ENCODE measurements at regions not wholly inside any gene's neighbourhood (a gene's known extent, or its start where the extent isn't known, plus 50 kb on each side); places are given as distances from the start of the nearest gene placed in this dataset.

DNA sequence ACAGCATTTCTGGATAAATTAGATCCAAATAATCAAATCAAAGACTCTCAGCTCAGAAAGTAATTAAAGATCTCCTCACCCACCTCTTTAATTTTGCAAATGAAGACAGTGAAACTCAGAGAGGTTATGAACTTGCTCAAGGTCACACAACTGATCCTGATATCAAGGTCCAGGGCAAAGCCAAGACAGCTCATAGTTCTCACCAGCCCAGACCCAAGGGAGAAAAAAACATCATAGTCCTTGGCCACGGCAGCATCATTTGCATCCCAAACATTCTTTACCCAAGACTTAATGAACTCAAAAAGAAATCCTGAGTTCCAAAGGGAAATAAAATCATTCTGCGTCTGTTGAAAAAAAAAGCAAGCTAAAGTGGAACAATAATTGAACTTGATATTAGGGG lies 112.1 kb downstream of the DAD1 start:
- FAIRE-seq: no peak

DNA sequence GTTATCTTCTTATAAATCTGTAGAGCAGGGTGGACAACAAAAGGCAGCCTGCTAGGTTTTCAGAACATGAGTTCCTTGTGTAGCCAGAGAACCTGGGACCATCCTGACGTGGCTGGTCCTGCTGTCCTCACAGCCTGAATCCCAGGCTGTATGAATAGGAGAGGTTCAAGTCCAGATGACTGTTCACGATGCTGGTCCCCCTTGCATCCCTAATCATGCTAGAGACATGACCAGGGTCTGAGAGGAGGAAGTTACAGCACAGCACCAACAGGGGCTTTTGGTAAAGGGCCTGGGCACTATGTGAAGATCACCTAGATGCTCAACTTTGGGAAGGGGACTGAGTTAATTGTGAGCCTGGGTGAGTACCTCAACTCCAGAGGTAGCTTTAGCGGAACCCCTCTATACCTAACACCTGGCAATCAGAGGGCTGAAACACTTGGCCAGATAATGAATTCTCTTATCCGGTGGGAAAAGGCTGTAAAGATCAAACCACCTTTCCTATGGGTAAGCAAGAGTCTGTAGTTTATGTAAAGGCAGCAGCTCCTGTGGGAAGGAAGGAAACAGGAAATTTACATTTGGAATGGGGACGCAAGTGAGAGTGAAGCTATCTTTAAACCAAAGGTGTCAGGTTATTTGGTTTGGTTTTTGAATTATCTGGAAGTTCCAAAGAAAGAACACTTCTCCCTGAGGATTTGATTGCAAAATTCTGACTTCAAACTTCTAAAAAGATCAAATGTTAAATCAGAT lies 112.8 kb downstream of the DAD1 start:
- no peak for FAIRE-seq

DNA sequence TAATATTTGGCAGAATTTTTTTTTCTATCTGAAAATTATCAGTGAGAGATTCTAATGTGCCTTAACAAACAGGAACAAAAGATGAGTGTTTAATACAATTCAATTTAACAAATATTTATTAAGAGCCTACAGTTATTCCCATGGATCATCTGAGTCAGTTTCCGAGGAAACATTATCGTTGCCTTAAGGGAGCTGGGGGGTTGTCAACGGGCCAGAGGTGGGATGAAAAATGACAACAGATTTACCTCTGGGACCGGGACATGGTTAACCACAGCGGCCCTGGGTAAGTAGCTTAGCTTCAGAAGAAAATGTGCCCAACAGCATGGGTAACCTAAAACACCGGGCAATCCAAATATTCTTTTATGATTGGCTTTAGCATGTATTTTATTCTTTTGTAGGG lies 113.6 kb downstream of the DAD1 start:
- FAIRE-seq: no peak

GRCh38 chr14:22474730-22475351 lies 114.2 kb downstream of the DAD1 start:
- FAIRE-seq: no peak

DNA sequence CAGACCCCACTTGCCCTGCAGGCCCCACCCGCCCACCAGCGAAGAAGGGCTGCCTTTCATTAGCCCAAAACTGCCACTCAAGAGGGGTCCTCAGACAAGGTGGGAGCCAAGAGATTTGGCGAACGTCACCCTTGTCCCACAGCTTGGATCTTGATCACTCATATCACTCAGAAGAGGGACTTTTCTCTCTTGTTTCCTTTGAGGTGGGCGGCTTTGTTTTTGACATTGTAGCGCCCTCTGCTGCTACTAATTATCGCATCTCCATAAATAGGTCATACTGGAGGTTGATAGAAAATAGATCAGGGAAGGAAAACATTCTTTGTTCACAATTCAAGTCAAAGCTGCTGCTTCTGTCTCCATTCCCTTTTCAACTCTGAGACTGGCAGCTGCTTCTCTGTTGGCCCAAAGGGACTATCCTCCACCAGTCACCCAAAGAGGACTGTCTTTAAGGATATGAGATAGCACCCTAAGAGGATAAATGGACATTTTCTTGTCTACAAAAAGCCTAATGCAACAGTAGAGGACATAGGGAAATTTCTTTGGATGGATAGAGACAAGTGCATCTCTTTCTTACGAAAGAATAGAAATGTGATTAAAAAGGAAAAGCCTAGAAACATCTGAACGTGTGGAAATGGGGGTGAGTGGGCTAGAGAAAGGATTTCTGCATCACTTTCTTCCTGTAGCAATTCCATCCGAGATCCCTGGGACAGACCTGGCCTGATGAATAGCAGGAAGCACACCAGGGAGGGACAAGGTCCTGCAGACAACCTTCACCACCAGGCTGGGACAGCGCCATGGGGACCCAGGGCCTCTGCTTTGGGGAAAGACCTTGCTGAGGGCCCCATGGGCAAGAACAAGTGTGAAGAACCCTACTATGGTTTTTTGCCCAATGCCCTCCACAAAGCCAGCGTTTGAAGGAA lies 115.8 kb downstream of the DAD1 start:
- FAIRE-seq: no peak

DNA sequence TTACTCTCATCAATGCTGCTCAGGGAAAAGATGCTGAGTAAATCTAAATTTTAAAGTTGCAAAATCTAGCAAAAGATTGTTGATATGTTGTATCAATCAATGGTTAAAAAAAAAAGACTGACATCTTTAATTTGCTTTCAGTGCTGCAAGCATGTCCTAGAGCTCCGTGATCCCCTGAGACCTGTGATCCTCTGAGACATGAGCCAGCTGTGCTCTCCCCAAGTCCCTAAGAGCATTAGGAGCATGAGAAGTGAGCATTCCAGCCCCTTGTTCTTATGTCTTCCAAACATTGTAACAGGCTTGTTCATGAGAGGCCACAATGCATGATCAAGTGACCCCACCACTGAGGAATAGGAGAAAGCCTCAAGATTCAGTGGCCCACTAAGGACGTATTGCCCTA lies 116.6 kb downstream of the DAD1 start:
- FAIRE-seq: no peak

DNA sequence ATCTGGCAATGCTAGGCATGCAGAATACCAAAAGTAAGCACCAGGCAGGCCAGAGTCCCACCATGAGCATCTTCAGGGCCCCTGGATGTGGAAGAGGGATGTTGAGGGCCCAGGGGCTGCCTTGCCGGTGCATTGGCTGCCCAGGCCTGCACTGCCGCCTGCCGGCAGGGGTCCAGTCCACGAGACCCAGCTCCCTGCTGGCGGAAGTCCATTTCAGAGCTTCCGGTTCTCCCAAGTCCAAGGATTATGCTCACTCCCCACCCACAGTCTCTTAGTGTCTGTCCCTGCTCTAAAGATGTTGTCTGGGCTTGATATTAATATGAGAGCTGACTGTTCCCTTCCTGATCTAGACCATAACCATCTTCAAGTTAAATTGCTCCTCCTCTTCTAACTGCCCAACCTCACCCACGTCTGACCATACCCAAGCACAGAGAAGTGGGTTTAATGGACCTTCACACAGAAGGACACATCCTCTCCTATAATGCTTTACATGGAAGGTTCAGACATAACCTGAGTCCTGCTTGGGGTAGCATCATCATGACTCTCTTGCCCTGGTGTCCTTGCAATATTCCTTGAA lies 117.4 kb downstream of the DAD1 start:
- FAIRE-seq: no peak

- no peak for FAIRE-seq
These were observed 119.3 kb downstream of the DAD1 start for GRCh38 chr14:22469538-22470303.

- no peak for FAIRE-seq
These were observed 120.2 kb downstream of the DAD1 start for GRCh38 chr14:22468830-22469229.

DNA sequence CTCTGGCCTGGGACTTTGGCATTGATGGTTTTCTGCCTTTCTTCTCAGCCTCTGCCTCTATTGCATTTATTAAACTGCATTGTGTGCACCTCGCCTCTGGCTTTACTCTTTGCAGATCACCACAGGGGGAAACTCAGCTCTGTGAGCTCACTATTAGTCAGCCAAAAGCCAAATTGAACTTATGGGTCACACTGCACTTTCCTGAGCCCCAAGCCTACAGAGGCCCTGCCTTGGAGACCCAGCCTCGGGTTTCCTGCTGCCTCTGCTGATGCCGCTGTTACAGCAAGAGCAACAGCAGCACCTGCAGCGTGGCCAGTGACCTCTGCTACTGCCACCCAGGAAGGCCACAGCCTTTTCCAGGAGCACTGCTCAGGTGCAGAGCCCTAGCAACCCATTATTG lies 122.5 kb downstream of the DAD1 start:
- FAIRE-seq: no peak

- no peak for FAIRE-seq
These were observed 123.7 kb downstream of the DAD1 start for GRCh38 chr14:22465201-22465840.

GRCh38 chr14:22464422-22465142 lies 124.4 kb downstream of the DAD1 start:
- FAIRE-seq: no peak

DNA sequence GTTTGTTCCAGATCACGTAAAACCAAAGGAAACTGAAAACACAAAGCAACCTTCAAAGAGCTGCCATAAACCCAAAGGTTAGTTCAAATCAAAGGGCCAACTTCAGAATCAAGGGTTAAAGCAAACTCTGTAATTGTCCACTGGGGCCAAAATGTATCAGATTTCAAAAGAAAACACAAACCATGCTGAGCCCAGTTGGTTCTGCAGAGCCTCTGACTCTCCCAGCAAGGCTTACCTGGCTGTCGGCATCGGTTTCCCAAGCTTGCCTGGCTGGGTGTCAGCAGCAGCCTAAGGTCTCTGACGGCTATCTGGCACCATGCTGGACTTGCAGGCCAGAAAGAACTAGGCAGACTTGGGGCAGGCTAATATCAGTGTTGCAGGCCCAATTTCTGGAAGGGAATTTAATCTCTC lies 125.3 kb downstream of the DAD1 start:
- no peak for FAIRE-seq

DNA sequence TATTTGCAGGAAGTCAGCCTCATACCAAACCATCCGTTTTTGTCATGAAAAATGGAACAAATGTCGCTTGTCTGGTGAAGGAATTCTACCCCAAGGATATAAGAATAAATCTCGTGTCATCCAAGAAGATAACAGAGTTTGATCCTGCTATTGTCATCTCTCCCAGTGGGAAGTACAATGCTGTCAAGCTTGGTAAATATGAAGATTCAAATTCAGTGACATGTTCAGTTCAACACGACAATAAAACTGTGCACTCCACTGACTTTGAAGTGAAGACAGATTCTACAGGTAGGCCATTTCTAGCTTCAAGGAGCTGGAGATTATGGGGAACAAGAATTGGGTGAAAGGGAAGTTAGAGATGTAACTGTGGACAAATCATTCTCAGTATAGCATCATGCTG lies 126.1 kb downstream of the DAD1 start:
- FAIRE-seq: no peak

DNA sequence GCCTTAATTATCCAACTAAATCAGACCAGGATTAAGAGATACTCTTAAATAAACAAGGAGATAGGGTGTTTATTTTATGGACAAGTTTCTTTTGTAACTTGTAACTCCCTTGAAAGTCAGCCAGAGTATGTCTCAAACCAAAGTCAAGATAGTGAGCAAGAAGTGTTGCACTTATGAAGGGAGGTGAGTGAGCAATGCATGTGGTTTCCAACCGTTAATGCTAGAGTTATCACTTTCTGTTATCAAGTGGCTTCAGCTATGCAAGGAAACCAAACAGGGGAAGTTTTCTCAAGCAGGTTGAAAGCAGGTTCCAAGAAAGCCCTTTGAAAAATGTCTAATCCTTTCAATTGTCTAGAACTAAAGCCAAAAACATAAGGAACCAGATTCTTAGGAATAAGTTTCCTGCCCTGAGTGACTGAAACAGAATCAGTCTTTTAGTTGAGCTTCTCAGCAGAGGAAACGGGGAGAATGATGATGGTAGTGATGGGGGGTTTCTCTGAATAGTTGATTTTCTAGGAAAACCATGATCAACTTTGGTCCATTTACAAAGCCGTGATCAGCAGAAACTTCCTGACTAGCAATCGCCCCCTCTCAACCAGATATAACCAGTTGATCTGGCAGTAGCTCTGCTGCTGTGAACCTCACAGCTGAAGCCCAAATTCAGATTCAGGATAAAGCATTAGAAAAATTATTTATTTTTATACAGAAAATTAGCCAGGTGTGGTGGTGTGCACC lies 128.4 kb downstream of the DAD1 start:
- no peak for FAIRE-seq

- FAIRE-seq: no peak
These were observed 130.3 kb downstream of the DAD1 start for GRCh38 chr14:22458737-22459136.

GRCh38 chr14:22456998-22457594 lies 131.9 kb downstream of the DAD1 start:
- no peak for FAIRE-seq

DNA sequence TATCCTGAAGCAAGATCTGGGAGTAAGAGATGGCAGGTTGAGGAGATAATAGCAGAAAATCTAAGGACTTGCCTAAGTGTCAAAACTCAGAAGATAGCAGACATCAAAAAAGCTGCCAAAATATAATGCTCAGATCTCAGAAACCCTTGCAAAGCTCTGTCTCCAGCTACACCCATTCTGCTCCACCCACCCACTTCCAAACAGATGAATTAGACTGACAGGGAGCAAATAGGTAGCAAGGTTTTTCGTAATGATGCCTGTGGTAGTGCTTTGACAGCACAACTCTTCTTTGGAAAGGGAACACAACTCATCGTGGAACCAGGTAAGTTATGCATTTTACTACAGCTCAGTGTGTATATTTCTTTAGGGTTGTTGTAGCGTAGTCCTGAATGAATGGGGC lies 132.6 kb downstream of the DAD1 start:
- no peak for FAIRE-seq

DNA sequence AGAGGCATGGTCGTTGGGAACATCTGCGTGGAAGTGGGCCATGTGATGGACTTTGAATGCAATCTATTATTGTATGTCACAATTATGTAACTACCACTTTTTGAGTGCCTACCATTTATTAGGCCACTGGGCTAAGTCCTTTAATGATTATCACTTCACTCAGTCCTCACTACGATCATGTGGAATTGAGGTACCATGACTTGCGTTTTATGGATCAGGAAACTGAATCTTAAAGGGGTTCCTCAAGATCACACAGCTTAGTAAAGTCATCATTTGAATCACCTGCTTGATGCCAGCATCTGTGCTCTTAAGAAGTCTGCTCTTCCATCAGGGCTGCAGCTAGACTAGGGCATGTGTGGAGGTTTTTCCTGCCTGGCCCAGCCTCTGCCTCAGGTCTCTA lies 136.7 kb downstream of the DAD1 start:
- FAIRE-seq: no peak

GRCh38 chr14:22450266-22450665 lies 138.8 kb downstream of the DAD1 start:
- FAIRE-seq: no peak
